CD4-positive, alpha-beta T cell treated with Interferon gamma for 1 hour (primary cell): ENCODE measurements at regions not wholly inside any gene's neighbourhood (a gene's known extent, or its start where the extent isn't known, plus 50 kb on each side); places are given as distances from the start of the nearest gene placed in this dataset.

Experiments
- DNase-seq: peaks from one replicate; pipeline ENCODE4 v3.0.0-alpha.2; 2020

DNA sequence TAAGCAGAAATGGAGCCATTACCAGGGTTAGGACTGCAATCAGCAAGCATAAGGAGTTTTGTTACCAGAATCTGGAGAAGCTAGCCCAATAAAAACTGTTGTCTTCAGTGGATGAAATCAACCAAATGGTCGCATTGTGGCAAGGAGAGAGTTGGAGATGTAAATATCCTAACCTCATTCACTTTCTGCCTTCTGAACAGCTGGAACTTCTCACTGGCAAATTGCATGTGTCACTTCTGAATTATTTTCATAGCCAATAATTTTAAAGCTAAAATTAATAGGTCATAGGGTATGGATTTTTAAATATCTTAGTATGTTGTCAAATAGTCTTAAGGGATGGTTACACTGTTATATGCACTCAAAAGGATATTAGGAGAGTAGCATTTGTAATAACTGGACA, 121.6 kb downstream of the SUCNR1 start:
- no peak for DNase-seq

GRCh38 chr3:151998744-151999143, 125.3 kb downstream of the SUCNR1 start:
- DNase-seq, result no peak

DNA sequence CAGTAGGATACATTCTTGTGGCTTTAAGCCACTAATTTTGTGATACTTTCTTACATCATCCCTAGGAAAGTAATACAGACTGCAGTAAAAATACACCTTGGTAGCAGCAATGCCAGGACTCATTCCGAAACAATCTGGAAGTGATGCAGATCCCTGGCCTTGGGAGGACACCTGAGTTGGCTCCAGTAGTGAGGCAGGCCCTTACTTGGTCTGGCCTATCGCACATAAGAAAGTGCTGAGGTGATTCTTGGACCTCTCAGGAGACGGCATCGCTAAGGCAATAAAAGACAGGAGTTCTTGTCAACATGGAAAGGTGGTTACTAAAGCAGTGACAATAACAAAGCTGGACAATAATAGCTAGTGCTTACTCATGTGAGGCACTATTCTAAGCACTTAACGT, 126.5 kb downstream of the SUCNR1 start:
- DNase-seq, result no peak

DNA sequence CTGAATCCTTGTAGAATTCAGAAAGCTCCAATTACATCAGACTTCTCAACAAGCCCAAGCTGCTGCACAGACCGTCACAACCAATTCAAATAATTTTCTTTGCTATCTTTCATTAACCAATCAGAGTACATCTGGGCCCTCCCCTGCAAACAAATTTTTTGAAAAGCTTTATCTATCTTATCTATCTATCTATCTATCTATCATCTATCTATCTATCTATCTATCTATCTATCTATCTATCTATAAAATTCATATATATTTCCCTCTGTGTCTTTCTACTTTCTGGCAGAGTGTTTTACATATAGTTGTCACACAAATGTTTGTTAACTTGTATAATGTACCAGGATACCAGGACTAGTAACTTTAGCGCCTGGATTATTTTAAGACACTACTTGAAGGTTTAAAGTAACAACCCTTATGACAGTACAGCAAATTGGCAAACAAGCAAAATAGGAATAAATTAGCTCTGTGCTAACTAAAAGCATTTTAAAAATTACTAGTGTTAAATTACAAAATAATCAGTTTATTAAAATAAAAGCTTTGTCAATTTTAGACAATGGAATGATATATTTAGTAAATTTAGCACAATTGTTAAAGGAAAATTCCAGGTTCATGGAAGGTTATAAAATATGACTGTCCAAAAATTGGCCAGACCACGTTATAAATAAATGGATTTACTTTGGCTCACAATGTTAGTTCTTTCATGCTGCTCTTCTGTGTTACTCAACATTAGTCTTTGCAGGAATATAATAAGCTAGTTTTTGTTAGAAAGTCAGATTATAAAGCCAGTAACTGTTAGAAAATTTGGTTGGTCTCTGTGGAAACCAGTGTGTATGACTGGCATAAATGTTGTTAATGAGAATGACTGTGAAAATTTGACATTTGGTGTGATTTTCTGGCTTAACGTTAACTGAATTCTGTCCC, 138.6 kb downstream of the SUCNR1 start:
- DNase-seq, result no peak

GRCh38 chr3:152019508-152019907, 146.1 kb downstream of the SUCNR1 start:
- no peak for DNase-seq

DNA sequence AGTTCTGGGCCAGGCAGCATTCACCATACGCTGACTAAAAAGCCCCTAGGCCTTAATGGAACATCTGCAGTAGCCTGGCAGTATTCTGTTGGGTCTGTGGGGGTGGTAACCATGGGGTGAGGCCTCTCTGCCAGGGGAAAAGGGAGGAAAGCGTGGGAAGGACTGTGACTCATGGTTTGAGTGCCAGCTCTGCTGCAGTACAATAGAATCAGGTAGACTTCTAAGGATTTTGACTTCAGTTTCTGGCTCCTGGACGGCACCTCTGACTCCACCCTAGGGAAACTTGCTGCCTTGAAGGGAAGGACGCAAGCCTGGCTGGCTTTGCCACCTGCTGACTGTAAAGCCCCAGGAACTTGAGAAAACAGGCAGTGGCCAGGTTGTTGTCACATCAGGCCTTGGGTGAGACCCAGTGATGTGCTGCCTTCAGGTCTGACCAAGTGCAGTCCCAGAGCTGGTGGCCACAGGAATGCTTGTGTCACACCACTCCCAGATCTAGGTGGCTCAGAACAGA, 148.6 kb downstream of the SUCNR1 start:
- DNase-seq, result no peak

- DNase-seq, result no peak
Measured at GRCh38 chr3:152026033-152026556, 152.7 kb downstream of the SUCNR1 start.

- no peak for DNase-seq
Measured at GRCh38 chr3:152030320-152030719, 156.9 kb downstream of the SUCNR1 start.

DNA sequence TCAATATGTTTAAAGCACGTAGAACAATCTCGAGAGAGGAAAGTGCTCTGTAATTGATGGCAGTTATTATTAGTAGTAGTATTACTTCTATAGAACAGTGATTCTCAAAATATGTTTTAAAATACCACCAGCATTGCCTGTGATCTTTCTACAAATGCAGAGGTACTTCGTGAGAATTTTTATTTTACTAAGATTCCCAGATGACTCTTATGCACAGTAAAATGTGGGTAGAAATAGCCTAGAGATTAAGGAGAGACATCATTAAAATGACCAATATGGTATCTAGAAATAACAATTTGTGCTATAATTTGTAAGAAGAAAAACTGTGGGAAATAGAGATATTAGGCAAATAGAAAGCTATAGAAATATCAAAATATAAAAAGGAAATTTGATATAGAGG, 157.9 kb downstream of the SUCNR1 start:
- DNase-seq, result no peak

DNA sequence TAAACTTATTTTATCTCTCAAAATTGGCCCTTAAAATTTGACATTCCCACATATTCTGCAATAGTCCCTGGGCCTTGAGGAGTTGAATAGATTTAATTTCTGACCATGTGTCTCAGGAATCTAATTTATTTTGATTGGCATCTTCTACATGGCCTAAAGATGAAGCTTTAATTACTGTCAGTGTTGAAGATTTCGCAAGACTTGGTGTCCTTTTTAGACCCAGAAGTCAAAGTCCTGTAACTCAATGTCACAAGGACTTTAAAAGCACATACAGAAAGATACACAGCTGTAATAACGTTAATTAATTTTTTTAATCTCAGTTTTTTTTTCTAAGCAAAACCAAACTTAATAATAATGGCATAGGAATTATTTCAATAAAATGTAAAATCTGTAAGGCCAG, 163.9 kb downstream of the SUCNR1 start:
- DNase-seq, result no peak

GRCh38 chr3:152037953-152038352, 164.5 kb downstream of the SUCNR1 start:
- no peak for DNase-seq

GRCh38 chr3:152038490-152038889, 165.0 kb downstream of the SUCNR1 start:
- no peak for DNase-seq

DNA sequence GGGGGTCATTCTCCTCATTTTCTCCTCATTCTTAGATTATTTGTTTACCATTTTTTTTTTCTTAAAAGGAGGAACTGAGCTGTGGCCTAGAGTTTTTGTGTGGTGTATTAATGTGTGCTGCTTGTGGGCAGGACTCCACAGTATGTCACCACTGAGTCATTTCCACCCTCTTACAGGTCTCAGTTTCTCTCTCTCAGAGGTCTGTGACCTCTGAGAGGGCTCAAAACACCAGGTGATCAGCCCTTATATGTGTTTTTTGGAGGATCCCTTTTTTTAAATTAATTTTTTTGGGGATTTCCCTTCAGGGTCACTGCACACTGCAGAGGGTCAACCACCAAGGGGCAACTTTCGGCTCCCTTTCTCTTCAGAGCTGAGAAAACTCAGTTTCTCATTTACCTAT, 166.4 kb downstream of the SUCNR1 start:
- no peak for DNase-seq

DNA sequence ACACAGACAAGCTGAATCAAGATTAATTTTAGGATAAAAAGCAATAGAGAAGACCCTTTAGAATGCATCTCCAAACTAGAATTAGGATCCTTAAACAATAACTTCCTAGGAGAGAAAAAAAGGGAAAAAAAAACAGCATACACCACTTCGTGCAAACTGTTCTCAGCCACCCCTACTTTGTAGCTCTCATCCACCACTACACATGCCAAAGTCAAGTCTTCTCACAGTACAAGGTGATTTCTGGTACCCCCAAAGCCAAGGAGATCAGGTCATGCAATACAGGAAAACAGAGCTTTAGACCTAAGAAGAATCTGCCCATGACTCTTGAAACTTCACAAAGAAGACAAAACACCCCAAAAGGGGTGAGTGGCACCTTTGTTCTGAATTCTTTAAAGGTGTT, 166.9 kb downstream of the SUCNR1 start:
- no peak for DNase-seq

- no peak for DNase-seq
Measured at GRCh38 chr3:152043620-152044019, 170.2 kb downstream of the SUCNR1 start.

DNA sequence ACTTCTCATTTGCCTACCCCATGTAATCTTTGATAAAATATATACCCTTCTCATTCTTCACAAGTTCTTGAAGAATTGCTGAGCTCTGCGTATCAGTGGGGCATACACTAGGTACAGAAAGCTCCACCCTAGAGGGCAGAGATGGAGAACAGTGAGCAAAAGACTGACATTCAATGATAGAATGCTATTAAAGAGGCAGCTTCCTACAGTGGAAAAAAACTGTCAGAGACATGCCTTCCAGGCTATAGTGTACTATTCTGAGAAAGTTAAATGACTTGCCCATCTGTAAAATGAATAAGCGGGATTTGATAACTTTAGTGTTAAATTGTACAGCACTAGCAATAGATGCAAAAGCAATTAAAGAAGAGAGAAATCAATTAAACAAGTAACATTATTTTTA, 172.8 kb downstream of the SUCNR1 start:
- no peak for DNase-seq

- DNase-seq, result no peak
Measured at GRCh38 chr3:152047465-152047864, 174.0 kb downstream of the SUCNR1 start.

- no peak for DNase-seq
Measured at GRCh38 chr3:152048831-152049230, 175.4 kb downstream of the SUCNR1 start.

DNA sequence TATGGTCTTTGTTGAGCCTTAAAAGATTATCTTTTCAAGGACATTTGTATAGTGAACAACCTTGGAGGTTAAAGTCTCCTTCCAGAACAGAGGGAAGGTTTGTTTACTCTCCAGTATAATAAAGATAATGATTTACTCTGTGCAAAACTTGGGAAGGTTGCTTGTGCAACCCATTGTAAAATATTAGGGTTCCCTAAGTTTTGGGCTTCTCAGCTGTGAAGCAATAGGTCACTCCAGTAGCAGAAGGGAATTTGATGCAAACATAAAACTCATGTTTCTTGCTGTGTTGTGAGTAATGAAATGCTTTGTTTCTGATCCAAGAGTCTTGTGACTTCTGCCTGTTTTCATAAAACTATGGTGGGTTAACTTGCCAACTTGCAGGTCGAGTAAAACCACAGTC, 177.5 kb downstream of the SUCNR1 start:
- DNase-seq, result no peak

DNA sequence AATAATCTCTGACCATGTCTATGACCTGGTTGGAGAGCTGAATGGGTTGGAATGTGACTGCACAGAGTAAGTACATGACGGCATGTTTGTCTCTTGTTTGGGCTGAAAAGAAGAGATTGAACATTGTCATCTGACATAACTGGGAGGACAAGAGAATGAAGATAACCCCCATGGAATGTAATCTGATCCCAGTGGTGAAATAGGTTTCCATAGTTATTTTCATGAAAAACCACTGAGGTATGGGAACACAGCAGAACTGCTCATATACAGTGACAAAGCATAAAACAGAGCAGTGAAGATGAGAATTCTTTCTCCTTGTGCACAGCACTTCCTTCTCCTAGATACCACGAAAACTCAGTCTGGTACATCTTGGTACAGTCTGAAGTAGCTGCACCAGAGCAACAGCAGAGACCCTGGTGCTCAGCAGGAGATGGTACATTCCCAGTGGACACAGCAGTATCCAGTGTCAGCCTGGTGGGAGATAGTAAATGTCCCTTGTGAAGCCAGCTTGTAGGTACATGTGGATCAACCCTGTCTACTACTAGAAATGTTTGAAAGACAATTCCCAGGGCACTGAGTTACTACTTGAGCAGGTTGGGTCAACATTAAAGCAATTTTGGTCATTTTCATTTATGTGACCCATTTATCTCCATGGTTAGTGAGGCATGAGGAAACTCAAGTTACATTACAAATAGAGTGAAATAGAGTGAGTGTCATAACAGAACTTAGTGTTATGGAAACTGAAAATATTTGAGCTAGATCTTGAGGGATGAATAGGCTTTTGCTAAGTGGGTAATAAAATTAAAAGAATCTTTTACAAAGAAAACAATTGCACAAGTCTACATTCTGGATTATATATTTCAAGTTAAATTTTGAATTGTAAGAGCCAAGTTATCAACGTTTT, 178.3 kb downstream of the SUCNR1 start:
- DNase-seq, result no peak

- DNase-seq, result no peak
Measured at GRCh38 chr3:152053866-152054265, 180.4 kb downstream of the SUCNR1 start.

- DNase-seq, result no peak
Measured at GRCh38 chr3:152054315-152054714, 180.9 kb downstream of the SUCNR1 start.

DNA sequence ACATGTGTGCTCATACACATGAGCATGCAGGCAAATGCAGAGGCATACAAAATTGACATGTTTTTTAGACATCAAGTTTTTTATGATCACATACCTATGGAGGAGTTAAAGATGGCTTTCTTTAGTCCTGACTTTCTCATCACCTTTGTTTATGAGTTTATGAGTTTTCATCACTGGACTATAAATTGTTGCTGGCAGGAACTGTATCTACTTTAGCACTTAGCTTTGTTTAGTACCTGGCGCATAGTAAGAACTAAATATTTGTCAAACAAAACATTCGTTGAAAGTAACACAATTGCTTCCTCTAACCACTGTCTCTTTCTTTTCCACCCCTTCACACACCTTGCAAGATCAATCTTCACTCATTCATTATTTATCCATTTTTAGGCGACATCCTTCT, 182.6 kb downstream of the SUCNR1 start:
- no peak for DNase-seq
